Memory B cell (primary cell): ENCODE measurements at regions not wholly inside any gene's neighbourhood (a gene's known extent, or its start where the extent isn't known, plus 50 kb on each side); places are given as distances from the start of the nearest gene placed in this dataset.
"Not testable (repeated sequence)": the region's sequence is repeated elsewhere in the genome, so short reads cannot be mapped to it uniquely, and the experiment has no call there.

Source experiments
- ATAC-seq: fragments of 150-1000 bp; cut with Tn5 transposase; 2 replicates; pipeline ENCODE4 v1.10.0; 2021; ENCODE audit warnings: low read depth, mild to moderate bottlenecking, moderate library complexity
- DNase-seq, 2 donors: peaks; one replicate each; pipeline ENCODE4 v3.0.0; 2022; ENCODE audit warnings: low spot score in 2 of 2
- H3K27ac Mint-ChIP-seq: one replicate; pipeline ENCODE4 v1.8.0; 2022; ENCODE audit warnings: mild to moderate bottlenecking, moderate library complexity, mixed read lengths
- H3K27me3 Mint-ChIP-seq: one replicate; pipeline ENCODE4 v1.8.0; 2022; ENCODE audit warnings: mixed read lengths
- H3K36me3 Mint-ChIP-seq: one replicate; pipeline ENCODE4 v1.8.0; 2022; ENCODE audit warnings: mild to moderate bottlenecking, mixed read lengths
- H3K4me1 Mint-ChIP-seq: one replicate; pipeline ENCODE4 v1.8.0; 2022; ENCODE audit warnings: mixed read lengths
- H3K4me3 Mint-ChIP-seq: one replicate; pipeline ENCODE4 v1.8.0; 2022; ENCODE audit warnings: mild to moderate bottlenecking, moderate library complexity, mixed read lengths
- H3K9me3 Mint-ChIP-seq: one replicate; pipeline ENCODE4 v1.8.0; 2022; ENCODE audit warnings: mixed read lengths

DNA sequence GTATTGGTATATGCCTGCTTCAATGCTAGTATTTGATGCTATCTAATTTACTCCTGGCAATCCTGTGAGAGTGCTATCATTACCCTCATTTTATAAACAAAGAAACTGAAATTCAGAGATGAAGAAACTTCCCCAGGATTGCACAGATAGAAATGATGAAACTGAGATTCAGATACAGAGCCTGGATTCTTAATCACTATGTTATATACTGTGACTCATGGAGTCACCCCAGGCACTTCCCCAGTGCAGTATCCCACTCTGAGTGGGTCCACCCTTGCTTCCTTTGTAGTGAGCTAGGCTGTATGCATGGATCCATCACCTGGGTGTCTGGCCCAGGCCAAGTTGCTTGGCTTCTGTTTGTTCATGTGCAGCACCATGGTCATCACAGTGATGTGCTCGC is 133.9 kb downstream of the TRIM43 start:
- H3K36me3 Mint-ChIP-seq, H3K27me3 Mint-ChIP-seq, H3K4me3 Mint-ChIP-seq, ATAC-seq, H3K9me3 Mint-ChIP-seq, DNase-seq, H3K4me1 Mint-ChIP-seq, H3K27ac Mint-ChIP-seq: not testable (repeated sequence)

DNA sequence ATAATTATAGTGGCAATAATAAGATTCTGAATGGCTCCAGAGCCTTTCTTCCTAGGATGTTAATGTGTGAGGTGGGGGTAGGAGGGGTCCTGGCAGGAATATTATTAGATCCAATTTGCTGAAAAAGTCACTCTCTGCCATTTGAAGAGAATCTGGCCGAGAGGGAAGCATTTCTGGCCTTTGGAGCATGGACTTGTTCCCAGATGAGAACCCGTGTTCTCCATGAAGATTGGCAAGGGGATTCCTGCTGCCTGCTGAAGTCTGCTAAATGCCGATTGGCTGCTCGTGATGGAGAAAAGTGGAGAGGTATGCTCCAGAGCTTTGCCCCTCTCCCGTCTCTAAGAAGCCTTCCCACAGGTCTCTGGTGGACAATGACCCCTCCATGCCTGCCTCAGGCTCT is 135.6 kb downstream of the TRIM43 start:
- H3K4me3 Mint-ChIP-seq, DNase-seq, H3K9me3 Mint-ChIP-seq, H3K27ac Mint-ChIP-seq, H3K36me3 Mint-ChIP-seq, H3K27me3 Mint-ChIP-seq, H3K4me1 Mint-ChIP-seq, ATAC-seq: not testable (repeated sequence)

DNA sequence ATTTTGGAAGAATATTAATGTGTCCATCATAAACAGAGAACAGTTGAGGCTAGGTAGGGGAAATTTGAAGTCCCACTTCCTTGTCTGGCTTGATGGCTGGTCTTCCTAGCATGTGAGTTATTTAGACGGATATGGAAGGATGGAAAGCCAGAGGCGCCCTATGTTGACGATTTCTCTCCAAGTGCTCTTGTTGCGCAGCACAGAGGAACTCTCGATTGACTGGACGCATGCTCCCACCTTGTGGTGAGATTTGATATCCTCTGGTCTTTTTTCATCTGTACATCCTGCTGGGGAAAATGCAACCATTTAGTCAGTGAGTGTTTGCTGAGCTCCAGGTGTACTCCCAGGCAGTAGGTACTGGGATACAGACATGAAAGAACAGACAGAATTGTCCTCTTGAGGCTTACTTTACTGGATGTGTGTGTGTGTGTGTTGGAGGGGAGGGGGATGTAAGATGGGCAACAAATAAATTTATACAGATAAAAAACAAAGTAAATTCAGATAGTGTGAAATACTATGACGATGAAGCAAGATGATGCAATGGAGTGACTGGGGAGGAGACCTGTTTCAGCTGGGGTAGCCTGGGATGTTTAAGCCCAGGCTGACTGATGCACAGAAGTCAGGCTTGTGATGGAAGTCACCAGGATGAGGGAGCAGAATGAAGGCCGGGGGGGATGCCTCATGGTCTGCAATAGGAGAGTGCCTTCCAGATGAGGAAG is 137.2 kb downstream of the TRIM43 start:
- no peak overlapping the region for H3K4me3 Mint-ChIP-seq
- no peak overlapping the region for H3K27ac Mint-ChIP-seq
- H3K9me3 Mint-ChIP-seq = no peaks in the 10 kb centered on the region
- peak in 1 of 2 donors; percentile 12 for DNase-seq
- peaks cover 6% of the 10 kb centered on the region for H3K27me3 Mint-ChIP-seq
- peak; percentile 47 for ATAC-seq
- no peaks in the 10 kb centered on the region for H3K36me3 Mint-ChIP-seq
- no peaks in the 10 kb centered on the region for H3K4me1 Mint-ChIP-seq

DNA sequence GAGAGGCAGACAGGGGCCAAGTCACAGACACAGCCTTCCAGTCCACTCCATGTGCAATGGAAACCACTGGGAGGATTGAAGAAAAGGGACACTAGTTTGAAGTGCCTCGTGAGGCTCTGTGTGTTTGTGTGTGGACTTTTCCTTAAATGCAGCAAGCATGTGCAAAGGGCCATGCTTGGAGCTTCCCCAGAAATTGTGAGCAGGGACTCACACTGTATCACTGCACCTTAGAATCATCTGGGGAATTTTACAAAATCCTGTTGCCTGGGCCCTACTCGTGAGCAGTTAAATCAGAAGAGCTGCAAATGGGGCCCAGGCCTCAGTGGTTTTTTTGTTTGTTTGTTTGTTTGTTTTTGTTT is 137.8 kb downstream of the TRIM43 start:
- Mint-ChIP-seq H3K27ac (no peak overlapping the region), H3K27me3 (peaks cover 6% of the 10 kb centered on the region), H3K4me3 (no peak overlapping the region), H3K4me1 (no peaks in the 10 kb centered on the region), H3K9me3 (no peaks in the 10 kb centered on the region), H3K36me3 (no peaks in the 10 kb centered on the region)
- DNase-seq (no peak), ATAC-seq (no peak)

DNA sequence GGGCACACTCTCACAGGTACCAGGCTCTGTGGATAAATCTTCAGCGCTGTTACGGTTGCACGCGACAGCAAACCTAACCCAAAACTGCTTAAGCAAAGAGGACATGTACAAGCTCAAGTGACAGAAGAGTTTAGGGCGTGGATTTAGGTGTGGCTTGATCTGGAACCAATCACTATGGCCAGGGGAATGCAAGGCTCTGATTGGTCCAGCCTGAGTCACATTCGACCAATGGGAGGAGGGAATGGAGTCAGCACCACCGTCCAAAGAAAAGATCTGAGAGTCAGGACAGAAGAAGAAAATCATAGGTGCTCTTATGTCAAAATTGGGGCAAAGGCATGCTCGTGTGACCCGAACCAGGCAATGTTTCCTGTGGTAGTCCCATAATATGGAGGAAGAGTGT is 139.0 kb downstream of the TRIM43 start:
- Mint-ChIP-seq H3K4me3 (no peak overlapping the region), H3K4me1 (no peaks in the 10 kb centered on the region), H3K27me3 (peaks cover 8% of the 10 kb centered on the region), H3K9me3 (no peaks in the 10 kb centered on the region), H3K27ac (no peak overlapping the region), H3K36me3 (no peaks in the 10 kb centered on the region)
- ATAC-seq = no peak
- DNase-seq = no peak

DNA sequence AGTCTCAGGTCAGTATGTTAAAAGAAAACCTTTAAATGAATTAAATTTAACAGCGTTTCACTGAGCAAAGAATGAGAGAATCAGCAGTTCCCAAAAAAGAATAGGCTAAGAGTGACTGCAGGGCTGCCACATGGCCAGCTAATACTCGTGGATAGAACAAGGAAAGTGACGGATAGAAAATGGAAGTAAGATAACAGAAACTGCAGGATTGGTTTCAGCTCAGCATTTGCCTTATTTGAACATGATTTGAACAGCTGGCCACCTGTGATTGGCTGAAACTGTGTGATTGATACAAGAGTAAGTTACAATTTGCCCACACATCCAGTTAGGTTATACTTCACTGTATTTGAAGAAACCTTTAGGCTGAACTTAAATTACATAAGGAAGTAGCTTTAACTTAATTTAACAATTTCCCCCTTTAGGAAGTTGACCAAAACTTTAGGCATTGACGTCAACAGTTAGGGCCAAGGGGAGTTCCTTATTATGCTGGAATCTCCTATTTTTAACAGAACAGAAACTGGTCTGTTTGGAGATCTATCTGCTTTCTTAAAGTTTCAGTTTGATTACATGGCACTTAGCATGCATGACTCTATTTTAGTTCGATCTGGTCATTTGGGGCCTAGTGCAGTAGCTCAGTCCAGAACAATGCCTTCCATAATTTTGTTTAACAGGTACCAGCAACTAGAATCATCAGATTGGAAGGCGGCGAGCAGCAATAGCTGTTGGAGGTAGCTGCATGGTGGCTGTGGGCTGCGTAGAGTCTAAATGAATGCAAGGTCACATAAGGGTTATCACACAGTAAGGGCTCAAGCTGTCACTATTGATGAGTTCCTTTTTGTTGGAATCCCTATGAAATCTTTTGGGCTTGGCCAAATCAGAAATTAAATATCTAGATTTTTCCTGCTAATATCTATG is 143.4 kb downstream of the TRIM43 start:
- Mint-ChIP-seq H3K36me3 (no peaks in the 10 kb centered on the region), H3K4me3 (no peak overlapping the region), H3K27ac (no peak overlapping the region), H3K27me3 (peaks cover 11% of the 10 kb centered on the region), H3K4me1 (no peaks in the 10 kb centered on the region), H3K9me3 (no peaks in the 10 kb centered on the region)
- DNase-seq = no peak
- peak; percentile 63 for ATAC-seq

DNA sequence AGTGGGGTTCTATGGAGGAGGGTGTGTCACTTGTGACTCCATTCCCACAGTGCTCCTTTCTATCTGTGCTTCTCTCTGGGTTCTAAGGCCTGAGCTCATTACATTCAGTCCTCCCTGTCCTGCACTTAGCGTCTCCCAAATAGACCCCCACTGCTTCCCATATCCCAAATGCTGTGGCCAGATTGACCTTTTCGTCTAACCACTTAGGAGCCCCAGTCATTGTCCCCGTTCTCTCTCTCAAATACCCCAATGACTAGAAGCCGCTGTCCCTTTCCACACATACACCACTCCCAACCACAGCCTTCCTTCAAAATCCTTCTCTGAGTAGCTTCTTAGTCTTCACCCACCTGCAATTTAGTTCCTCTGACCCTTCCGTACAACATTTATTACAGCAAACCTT is 146.5 kb downstream of the TRIM43 start:
- H3K36me3 Mint-ChIP-seq = no peaks in the 10 kb centered on the region
- ATAC-seq = no peak
- no peak overlapping the region for H3K4me3 Mint-ChIP-seq
- no peak overlapping the region for H3K27ac Mint-ChIP-seq
- H3K9me3 Mint-ChIP-seq = no peaks in the 10 kb centered on the region
- DNase-seq = no peak
- H3K27me3 Mint-ChIP-seq = peaks cover 7% of the 10 kb centered on the region
- no peaks in the 10 kb centered on the region for H3K4me1 Mint-ChIP-seq

DNA sequence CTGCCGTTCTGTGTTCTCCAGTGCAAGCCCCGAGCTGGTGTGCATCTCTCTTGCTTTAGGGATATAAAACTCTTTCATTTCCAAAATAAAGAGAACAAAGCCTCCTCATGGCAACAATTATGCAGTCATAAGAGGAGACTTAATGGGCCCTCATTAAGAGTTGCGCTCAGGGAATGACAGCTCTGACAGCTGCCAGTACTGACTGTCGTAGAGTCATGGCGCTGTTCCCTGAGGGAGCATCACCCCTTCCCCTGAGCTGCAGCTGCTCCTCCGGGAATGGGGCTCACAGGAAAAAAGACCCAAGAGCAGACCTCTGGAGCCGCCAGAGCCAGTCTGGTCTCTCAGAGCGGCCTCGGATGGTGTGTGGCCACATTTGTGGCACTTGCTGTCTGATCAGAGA is 160.3 kb downstream of the TRIM43 start:
- H3K4me3 Mint-ChIP-seq, H3K27ac Mint-ChIP-seq, H3K27me3 Mint-ChIP-seq, DNase-seq, ATAC-seq, H3K4me1 Mint-ChIP-seq, H3K36me3 Mint-ChIP-seq, H3K9me3 Mint-ChIP-seq: not testable (repeated sequence)

DNA sequence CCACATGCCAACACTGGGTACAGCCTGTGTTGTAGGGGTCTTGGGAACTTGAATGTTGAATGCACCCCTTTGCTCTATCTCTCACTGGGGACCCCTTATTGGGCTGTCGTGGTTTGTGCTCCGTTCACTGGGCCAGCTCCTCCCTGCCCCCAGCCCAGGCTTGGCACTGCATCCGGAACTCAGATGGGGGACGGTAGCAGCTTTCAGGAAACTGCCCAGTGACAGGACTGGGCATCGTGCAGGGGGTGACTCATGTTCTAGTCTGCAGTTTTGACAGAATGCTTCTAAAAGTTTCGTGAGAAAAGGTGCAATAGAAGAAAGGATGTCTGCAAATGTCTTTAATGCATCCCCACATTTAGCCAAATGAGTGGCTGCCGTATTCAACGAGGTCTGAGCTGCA is 162.0 kb downstream of the TRIM43 start:
- H3K9me3 Mint-ChIP-seq, H3K36me3 Mint-ChIP-seq, H3K4me3 Mint-ChIP-seq, H3K27me3 Mint-ChIP-seq, ATAC-seq, H3K4me1 Mint-ChIP-seq, H3K27ac Mint-ChIP-seq, DNase-seq: not testable (repeated sequence)

DNA sequence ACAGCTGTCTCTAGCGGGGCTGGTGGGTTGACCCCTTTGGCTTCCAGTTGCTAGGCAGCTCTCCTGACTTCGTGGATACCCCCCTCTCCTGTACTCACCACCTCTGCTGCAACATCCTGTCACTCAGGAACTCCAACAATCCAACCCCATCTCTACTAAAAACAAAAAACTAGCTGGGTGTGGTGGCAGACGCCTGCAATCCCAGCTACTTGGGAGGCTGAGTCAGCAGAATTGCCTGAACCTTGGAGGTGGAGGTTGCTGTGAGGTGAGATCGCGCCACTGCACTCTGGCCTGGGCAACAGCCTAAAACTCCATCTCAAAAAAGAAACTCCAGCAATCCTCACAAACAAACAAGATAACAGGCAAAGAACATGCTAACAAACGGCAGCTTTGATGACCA is 162.4 kb downstream of the TRIM43 start:
- H3K9me3 Mint-ChIP-seq, ATAC-seq, H3K36me3 Mint-ChIP-seq, DNase-seq, H3K4me1 Mint-ChIP-seq, H3K27me3 Mint-ChIP-seq, H3K27ac Mint-ChIP-seq, H3K4me3 Mint-ChIP-seq: not testable (repeated sequence)

DNA sequence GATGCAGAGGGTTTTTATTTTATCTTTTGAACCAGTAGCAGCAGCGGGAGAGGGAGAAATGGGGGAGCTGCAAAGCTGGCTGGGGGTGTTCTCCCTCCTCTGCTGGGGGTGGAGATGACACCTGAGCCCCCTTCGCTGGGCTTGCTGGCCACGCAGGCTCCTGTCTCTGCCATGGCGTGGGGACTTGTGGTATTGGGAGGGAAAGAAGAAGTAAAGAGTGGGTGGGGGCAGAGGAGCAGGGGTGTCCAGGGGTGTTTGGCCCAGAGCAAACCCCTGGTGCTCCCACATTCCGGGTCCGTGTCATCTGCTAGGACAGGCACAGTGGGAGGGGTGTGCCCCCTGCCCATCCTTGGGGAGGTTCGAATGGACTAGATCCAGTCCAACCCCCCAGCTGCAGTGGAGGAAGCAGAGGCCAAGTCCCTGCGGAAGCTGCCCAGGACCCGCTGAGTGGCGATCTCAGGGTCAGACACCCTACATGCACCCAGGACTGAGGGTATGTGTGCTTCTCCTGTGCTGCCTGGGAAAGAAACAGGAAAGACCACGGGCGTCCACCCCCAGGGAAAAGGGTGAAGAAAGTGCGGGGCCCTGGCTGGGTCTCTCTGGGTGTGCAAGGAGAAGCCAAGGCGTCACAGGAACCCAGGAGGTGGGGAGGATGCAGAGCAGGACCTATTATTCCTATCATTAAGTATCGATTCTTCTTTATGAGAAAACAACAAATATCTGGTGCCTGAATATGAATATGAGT is 163.2 kb downstream of the TRIM43 start:
- not testable (repeated sequence) for H3K27me3 Mint-ChIP-seq, DNase-seq, H3K4me1 Mint-ChIP-seq, H3K27ac Mint-ChIP-seq, H3K4me3 Mint-ChIP-seq, H3K36me3 Mint-ChIP-seq, H3K9me3 Mint-ChIP-seq, ATAC-seq

DNA sequence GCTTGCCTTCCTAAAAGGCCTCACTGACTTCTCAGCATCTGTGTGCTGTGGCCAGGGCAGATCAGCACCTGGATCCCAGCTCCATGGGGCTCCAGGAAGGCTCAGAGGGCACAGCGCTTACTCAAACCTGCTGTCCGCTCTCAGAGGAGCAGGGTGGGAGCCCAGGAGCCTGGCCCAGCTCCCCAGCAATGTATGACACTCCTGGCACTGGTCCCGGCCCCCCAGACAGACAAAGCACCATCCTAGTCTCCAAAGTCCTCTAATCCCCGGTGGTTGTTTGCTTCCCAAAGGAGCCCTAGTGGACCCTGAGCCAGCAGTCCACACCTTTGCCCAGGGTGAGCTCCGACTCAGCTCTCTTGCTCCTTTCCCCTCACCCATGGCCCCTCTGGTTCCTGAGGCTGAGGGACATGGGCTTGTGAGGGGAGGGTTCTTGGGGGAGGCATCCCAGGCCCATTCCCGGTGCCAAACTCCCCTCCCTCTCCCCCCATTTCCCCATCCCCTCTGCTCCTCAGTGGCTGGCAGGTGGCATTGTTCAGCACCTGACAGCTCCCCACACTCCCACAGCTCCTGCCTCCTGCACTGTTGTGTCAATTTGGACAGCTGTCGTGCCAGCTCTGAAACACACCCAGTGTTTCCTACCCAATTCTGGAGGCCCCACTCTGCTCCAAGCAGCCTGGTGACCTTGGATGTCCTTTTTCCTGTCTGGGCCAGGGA is 164.3 kb downstream of the TRIM43 start:
- DNase-seq, H3K9me3 Mint-ChIP-seq, H3K4me1 Mint-ChIP-seq, H3K27me3 Mint-ChIP-seq, H3K36me3 Mint-ChIP-seq, H3K27ac Mint-ChIP-seq, H3K4me3 Mint-ChIP-seq, ATAC-seq: not testable (repeated sequence)

DNA sequence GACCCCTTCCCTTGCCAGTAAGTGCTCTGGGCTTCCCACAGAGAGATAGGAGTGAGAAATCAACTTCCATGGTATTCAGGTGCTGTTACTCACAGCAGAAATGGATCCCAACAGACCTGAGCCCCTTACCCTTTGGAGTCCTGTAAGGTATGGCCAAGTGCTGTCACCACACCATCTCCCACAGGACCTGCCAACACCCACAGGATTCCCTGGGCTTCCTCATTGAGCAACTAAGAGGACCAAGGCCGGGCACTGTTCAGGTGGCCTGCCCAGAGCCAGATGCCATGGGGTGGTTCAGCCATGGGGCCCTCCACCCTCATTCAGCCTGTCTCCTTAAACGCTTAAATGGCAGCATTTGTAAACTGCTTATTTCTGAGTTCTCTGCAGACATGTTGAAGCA is 166.2 kb downstream of the TRIM43 start:
- DNase-seq (no peak), ATAC-seq (no peak)
- H3K27ac Mint-ChIP-seq = no peak overlapping the region
- H3K4me1 Mint-ChIP-seq = no peaks in the 10 kb centered on the region
- no peaks in the 10 kb centered on the region for H3K36me3 Mint-ChIP-seq
- H3K4me3 Mint-ChIP-seq = no peak overlapping the region
- no peaks in the 10 kb centered on the region for H3K9me3 Mint-ChIP-seq
- peaks cover 2% of the 10 kb centered on the region for H3K27me3 Mint-ChIP-seq
